Common myeloid progenitor, CD34-positive (primary cell): ENCODE measurements at regions not wholly inside any gene's neighbourhood (a gene's known extent, or its start where the extent isn't known, plus 50 kb on each side); places are given as distances from the start of the nearest gene placed in this dataset.

Source experiments
- CTCF ChIA-PET: fragments of 350-600 bp; sonication (Branson Sonifier 250); formaldehyde crosslinking; loops from one replicate; lab custom pipeline; 2021; ENCODE audit warnings: antibody characterized with exemption; lab: Charles Lee
- POLR2A ChIA-PET: fragments of 350-600 bp; sonication (Branson Sonifier 250); formaldehyde crosslinking; loops from one replicate; lab custom pipeline; 2021; ENCODE audit warnings: antibody characterized with exemption; lab: Charles Lee
- DNase-seq, 3 donors: peaks; one replicate each; pipeline versions ENCODE4 v3.0.0 to v3.0.0-alpha.2; 2013
- H3K27ac ChIP-seq, 2 experiments: 1 replicate in 1 of 2; 2 replicates in 1 of 2; pipeline ENCODE4 v1.7.0; 2013; ENCODE audit warnings: inconsistent platforms in 2 of 2, low read length in 2 of 2, mild to moderate bottlenecking in 2 of 2, low read depth in 1 of 2, moderate library complexity in 1 of 2; ENCODE audit not compliant: severe bottlenecking in 2 of 2, insufficient read depth in 1 of 2, poor library complexity in 1 of 2
- H3K27me3 ChIP-seq, 5 experiments: replicated peaks in 2 of 5; 1 replicate in 3 of 5; 2 replicates in 2 of 5; pipeline versions ENCODE4 v1.6.1 to v1.7.0; 2013; ENCODE audit warnings: low read length in 4 of 5, mild to moderate bottlenecking in 2 of 5, moderate library complexity in 2 of 5, inconsistent platforms in 1 of 5; ENCODE audit not compliant: insufficient read depth in 5 of 5, control insufficient read depth in 4 of 5
- H3K36me3 ChIP-seq, 4 experiments: 1 replicate in 2 of 4; 2 replicates in 2 of 4; pipeline versions ENCODE4 v1.6.1 to v1.7.0; 2013; ENCODE audit warnings: low read length in 3 of 4, control low read depth in 1 of 4, mild to moderate bottlenecking in 1 of 4; ENCODE audit not compliant: control insufficient read depth in 4 of 4, insufficient read depth in 4 of 4
- H3K4me1 ChIP-seq, 4 experiments: 1 replicate in 3 of 4; 2 replicates in 1 of 4; pipeline versions ENCODE4 v1.6.1 to v1.7.1; 2013; ENCODE audit warnings: low read length in 3 of 4, mild to moderate bottlenecking in 3 of 4, control low read depth in 1 of 4, inconsistent platforms in 1 of 4, moderate library complexity in 1 of 4; ENCODE audit not compliant: control insufficient read depth in 4 of 4, insufficient read depth in 4 of 4; ENCODE audit errors: control extremely low read depth in 1 of 4
- H3K4me3 ChIP-seq, 7 experiments: 1 replicate in 4 of 7; 2 replicates in 3 of 7; pipeline versions ENCODE4 v1.5.1 to v1.7.0; 2013; ENCODE audit warnings: mild to moderate bottlenecking in 7 of 7, low read length in 6 of 7, moderate library complexity in 6 of 7, inconsistent platforms in 2 of 7, low read depth in 2 of 7, control low read depth in 1 of 7; ENCODE audit not compliant: insufficient read depth in 4 of 7, control insufficient read depth in 1 of 7; ENCODE audit errors: extremely low read depth in 1 of 7
- H3K9me3 ChIP-seq, 5 experiments: 1 replicate in 4 of 5; 2 replicates in 1 of 5; pipeline versions ENCODE4 v1.6.1 to v1.7.1; 2013; ENCODE audit warnings: low read length in 4 of 5, mild to moderate bottlenecking in 2 of 5, inconsistent platforms in 1 of 5, low read depth in 1 of 5, moderate library complexity in 1 of 5; ENCODE audit not compliant: control insufficient read depth in 4 of 5, insufficient read depth in 2 of 5; ENCODE audit errors: control extremely low read depth in 1 of 5
- WGBS: methylation state at CpG from one replicate; pipeline ENCODE4 v1.1.5; 2013; ENCODE audit not compliant: insufficient coverage; 5-methylcytosine and 5-hydroxymethylcytosine counted together

DNA sequence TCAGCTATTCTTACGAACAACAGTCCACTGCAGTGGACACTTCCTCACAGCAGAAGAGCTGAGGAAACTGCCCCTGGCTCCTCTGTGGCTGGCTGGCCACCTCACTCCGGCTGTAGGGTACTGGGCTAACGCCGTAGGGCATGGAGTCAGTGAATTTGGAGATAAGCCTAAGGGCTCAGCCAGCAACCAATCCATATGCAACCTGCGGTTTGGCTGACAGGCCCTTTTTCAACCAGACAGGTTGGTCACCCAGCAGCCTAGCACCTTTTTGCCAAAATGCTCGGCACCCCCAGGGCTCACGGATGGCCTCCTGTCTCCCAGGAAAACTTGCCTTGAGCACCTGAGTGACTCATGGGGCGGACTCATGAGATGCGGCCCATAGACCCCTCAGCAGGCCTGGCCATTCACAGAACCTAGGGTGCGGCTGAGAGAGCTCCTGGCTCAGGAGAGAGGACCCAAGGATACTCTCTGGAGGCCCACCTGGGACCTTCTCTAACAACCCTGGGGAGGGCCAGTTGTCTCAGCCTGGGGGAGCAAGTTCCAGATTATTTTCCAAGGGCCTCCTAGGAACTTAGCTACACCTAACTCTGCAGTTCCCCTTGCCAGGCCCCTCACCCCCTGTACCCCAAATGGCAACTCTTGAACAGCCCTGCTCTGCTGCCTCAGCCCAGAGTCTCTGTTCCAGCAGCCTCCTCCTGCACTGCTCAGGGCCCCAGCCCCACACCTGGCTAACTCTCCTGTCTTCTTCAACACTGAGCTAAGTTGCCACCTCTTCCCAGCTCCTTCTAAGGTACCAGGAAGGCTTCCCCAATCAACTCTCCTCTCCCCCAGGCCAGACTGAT lies 252.1 kb downstream of the CYP26B1 start:
- POLR2A ChIA-PET = no interaction called here
- CTCF ChIA-PET = no interaction called here
- Histone ChIP-seq H3K4me1 (no peaks in the 10 kb centered on the region), H3K4me3 (no peak overlapping the region), H3K27me3 (peaks cover 0 to 18% (median 2%) of the 10 kb centered on the region in 5 experiments), H3K27ac (no peak overlapping the region), H3K9me3 (no peaks in the 10 kb centered on the region), H3K36me3 (no peaks in the 10 kb centered on the region)
- no peak for DNase-seq
- 97% methylated on average over 10 of the region's 10 CpGs for WGBS

GRCh38 chr2:71894261-71894660 lies 253.4 kb downstream of the CYP26B1 start:
- no peak overlapping the region for H3K4me3 ChIP-seq
- ChIA-PET CTCF (interaction anchor here (1.1 kb wide), 1 partner anchor 30 kb away, joined by 3 read pairs; no protein-coding TSS in a partner anchor), POLR2A (no interaction called here)
- H3K27ac ChIP-seq = no peak overlapping the region
- DNase-seq = no peak
- no peaks in the 10 kb centered on the region for H3K4me1 ChIP-seq
- H3K27me3 ChIP-seq = peaks cover 0 to 16% (median 0%) of the 10 kb centered on the region in 5 experiments
- no peaks in the 10 kb centered on the region for H3K9me3 ChIP-seq
- 83% methylated on average over 6 of the region's 8 CpGs for WGBS
- H3K36me3 ChIP-seq = no peaks in the 10 kb centered on the region

DNA sequence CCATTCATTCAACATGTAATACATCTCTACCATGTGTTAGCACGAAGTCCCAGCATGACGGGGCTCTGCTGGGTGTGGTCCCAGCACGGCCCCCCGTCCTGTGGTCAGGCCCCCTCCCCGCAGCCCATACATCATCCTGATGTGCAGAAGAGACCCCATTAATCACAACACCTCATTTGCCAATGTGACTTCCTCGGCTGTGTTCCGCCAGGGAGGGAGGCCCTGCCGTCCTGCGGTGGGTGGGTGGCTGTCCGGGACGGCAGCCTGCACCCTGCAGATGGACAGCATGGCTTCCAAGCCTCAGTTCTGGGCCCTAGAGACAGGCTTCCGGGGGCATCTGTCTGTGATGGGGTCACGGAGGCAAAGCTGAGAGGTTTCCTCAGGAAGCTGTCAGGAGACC lies 254.0 kb downstream of the CYP26B1 start:
- no peaks in the 10 kb centered on the region for H3K9me3 ChIP-seq
- no peak overlapping the region for H3K27ac ChIP-seq
- H3K4me3 ChIP-seq = no peak overlapping the region
- CTCF ChIA-PET = interaction anchor here (1.1 kb wide), 1 partner anchor 31 kb away, joined by 3 read pairs; no protein-coding TSS in a partner anchor
- WGBS = 73% methylated on average over 10 of the region's 13 CpGs
- H3K36me3 ChIP-seq = no peaks in the 10 kb centered on the region
- H3K27me3 ChIP-seq = peaks cover 0 to 16% (median 0%) of the 10 kb centered on the region in 5 experiments
- POLR2A ChIA-PET = no interaction called here
- no peaks in the 10 kb centered on the region for H3K4me1 ChIP-seq
- no peak for DNase-seq

DNA sequence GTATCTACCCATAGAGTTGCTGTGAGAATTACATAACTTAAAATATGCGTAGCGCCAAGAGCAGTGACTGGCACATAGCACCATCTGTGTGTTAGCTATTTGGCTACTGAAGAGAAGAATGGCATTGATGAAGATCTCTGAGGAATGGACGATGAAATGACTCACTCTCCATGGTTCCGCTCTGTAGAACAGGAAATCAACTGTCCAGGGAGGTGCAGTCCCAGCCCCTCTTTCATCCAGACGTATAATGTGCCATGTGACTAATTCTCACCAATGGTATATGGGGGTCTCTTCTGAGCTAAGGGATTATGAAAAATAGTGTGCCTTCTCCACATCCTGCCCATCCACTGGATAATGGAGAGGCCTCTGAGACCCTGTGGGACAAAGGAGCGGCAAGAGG lies 254.8 kb downstream of the CYP26B1 start:
- DNase-seq = no peak
- 100% methylated on average over 5 of the region's 6 CpGs for WGBS
- no peaks in the 10 kb centered on the region for H3K36me3 ChIP-seq
- H3K9me3 ChIP-seq = no peaks in the 10 kb centered on the region
- no peak overlapping the region for H3K4me3 ChIP-seq
- CTCF ChIA-PET = no interaction called here
- POLR2A ChIA-PET = no interaction called here
- no peaks in the 10 kb centered on the region for H3K4me1 ChIP-seq
- H3K27ac ChIP-seq = no peak overlapping the region
- peaks cover 0 to 16% (median 0%) of the 10 kb centered on the region in 5 experiments for H3K27me3 ChIP-seq

GRCh38 chr2:71892423-71892730 lies 255.3 kb downstream of the CYP26B1 start:
- ChIA-PET CTCF (no interaction called here), POLR2A (no interaction called here)
- no peak overlapping the region for H3K4me3 ChIP-seq
- no peaks in the 10 kb centered on the region for H3K4me1 ChIP-seq
- H3K27me3 ChIP-seq = peaks cover 0 to 16% (median 0%) of the 10 kb centered on the region in 5 experiments
- WGBS = 93% methylated on average over 2 of the region's 2 CpGs
- no peaks in the 10 kb centered on the region for H3K36me3 ChIP-seq
- no peak overlapping the region for H3K27ac ChIP-seq
- no peaks in the 10 kb centered on the region for H3K9me3 ChIP-seq
- DNase-seq = no peak

GRCh38 chr2:71891719-71892422 lies 255.8 kb downstream of the CYP26B1 start:
- Histone ChIP-seq H3K4me3 (no peak overlapping the region), H3K27me3 (peaks cover 0 to 16% (median 0%) of the 10 kb centered on the region in 5 experiments), H3K27ac (no peak overlapping the region), H3K4me1 (no peaks in the 10 kb centered on the region), H3K9me3 (peaks cover 0 to 4% (median 0%) of the 10 kb centered on the region in 5 experiments), H3K36me3 (no peaks in the 10 kb centered on the region)
- peak in 2 of 3 donors; percentile 6 to 32 for DNase-seq
- POLR2A ChIA-PET = no interaction called here
- WGBS = 66% methylated on average over 4 of the region's 6 CpGs
- CTCF ChIA-PET = no interaction called here

- peaks cover 0 to 21% (median 0%) of the 10 kb centered on the region in 5 experiments for H3K27me3 ChIP-seq
- no peak overlapping the region for H3K27ac ChIP-seq
- no peaks in the 10 kb centered on the region for H3K36me3 ChIP-seq
- H3K9me3 ChIP-seq = peaks cover 0 to 4% (median 0%) of the 10 kb centered on the region in 5 experiments
- H3K4me3 ChIP-seq = no peak overlapping the region
- ChIA-PET POLR2A (no interaction called here), CTCF (no interaction called here)
- no peaks in the 10 kb centered on the region for H3K4me1 ChIP-seq
- DNase-seq = no peak
- 78% methylated on average over 5 of the region's 5 CpGs for WGBS
Observed at GRCh38 chr2:71891155-71891554, 256.5 kb downstream of the CYP26B1 start.
